PFSK-1 (cell line): ENCODE measurements at regions not wholly inside any gene's neighbourhood (a gene's known extent, or its start where the extent isn't known, plus 50 kb on each side); places are given as distances from the start of the nearest gene placed in this dataset.

Source experiments
- POLR2AphosphoS5 ChIP-seq: IDR thresholded peaks from 2 replicates; pipeline ENCODE4 v1.6.1; 2012; ENCODE audit warnings: low read depth, mild to moderate bottlenecking, control low read depth, low read length, moderate library complexity
- REST ChIP-seq, 2 experiments: IDR thresholded peaks; 2 replicates each; pipeline versions ENCODE4 v1.6.1 to v1.8.0; 2011 to 2012; ENCODE audit warnings: low read depth in 2 of 2, low read length in 2 of 2, control low read depth in 1 of 2, inconsistent platforms in 1 of 2, mild to moderate bottlenecking in 1 of 2, moderate library complexity in 1 of 2; ENCODE audit not compliant: insufficient read depth in 1 of 2

- no peak for TF ChIP-seq POLR2AphosphoS5
- no peak for TF ChIP-seq REST (IDR thresholded peaks at IDR 0.05; ENCODE audit: insufficient read depth in 1 of 2, low read depth in 2 of 2, low read length in 2 of 2)
Measured at GRCh38 chr14:27025648-27026047, 427.8 kb upstream of the NOVA1 start.
